GM12801 (cell line): ENCODE measurements at regions not wholly inside any gene's neighbourhood (a gene's known extent, or its start where the extent isn't known, plus 50 kb on each side); places are given as distances from the start of the nearest gene placed in this dataset.

Source experiments
- TF ChIP-seq, protein P1 (sequence below): IDR thresholded peaks from one replicate; pipeline ENCODE4 v1.5.1; 2011; ENCODE audit warnings: control low read depth; ENCODE audit not compliant: insufficient read length; ENCODE audit errors: extremely low read depth

DNA sequence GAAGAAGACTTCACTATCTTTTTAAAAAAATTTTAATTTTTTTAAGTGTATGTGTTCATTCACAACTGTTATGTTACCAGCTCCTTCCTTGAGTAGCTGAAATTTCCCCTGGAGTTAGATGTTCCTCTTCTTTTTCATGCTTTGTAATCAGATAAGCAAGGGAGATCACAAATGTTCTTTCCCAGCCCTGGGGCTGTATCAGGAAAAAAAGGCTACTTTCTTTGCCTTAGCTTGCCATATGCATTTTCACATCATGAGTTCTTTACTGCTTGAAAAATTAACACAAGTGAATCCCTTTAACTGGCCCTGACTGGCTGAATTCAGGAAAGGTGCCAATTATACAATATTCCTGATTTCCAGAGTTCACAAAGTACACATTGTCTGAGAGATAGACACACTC lies 353.2 kb upstream of the ATP11B start:
- TF ChIP-seq, protein P1, sequence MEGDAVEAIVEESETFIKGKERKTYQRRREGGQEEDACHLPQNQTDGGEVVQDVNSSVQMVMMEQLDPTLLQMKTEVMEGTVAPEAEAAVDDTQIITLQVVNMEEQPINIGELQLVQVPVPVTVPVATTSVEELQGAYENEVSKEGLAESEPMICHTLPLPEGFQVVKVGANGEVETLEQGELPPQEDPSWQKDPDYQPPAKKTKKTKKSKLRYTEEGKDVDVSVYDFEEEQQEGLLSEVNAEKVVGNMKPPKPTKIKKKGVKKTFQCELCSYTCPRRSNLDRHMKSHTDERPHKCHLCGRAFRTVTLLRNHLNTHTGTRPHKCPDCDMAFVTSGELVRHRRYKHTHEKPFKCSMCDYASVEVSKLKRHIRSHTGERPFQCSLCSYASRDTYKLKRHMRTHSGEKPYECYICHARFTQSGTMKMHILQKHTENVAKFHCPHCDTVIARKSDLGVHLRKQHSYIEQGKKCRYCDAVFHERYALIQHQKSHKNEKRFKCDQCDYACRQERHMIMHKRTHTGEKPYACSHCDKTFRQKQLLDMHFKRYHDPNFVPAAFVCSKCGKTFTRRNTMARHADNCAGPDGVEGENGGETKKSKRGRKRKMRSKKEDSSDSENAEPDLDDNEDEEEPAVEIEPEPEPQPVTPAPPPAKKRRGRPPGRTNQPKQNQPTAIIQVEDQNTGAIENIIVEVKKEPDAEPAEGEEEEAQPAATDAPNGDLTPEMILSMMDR, result no peak

DNA sequence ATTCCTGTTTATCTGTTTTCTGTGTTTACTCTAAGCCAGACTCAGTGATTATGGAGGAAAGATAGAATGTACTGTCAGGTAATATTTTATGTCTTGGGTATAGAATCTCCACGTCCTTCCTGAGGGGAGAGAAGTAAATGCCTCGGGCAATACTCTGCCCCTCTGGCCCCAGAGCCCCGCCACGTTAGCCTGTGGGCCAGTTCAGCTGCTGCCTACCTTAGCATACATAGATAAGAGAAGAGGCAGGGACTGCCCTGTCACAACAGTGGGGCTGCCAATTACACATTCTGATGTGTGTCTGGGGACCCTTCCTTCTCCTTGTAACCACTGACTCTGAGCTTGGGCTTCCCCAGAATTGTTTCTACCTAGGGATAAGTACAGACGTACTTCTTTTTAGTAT lies 347.7 kb upstream of the ATP11B start:
- TF ChIP-seq, protein P1, result no peak

DNA sequence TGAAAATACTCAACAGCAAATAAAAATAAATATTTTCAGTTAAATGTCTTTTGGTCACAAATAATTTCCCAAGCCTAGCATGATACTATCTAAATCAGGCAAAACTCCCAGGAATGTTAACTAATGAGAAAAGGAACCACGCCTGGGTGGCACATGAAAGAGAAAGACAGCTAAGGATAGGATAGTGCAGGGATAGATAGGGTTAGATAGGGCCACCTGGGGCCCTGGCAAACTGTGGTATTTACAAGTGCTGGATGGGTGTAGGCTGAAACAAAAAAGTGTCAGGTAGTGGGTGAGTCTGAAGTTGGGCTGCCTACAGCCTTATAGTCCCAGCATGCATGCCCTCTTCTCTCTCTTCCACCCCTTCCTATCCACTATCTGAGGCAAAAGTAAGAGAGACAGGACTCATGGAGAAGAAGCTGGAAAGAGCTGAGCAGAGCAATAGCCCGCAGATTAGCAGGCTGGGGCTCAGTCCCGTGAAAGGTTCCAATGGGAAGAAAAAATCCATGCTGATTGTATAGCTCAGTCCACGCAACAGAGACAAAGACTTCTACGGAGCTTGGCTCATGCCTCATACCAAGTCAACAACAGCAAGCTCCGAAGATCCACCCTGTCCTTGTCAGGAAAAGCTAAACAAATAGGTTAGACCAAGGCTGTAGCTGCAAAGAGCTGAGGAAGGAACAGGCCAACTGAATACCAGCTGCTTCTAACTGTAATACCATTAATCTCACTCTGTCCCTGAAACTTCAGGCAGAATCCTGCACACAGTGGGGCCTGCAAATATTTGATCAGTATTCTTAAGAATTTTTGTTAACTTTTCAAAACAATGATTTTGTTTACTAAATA lies 342.1 kb upstream of the ATP11B start:
- TF ChIP-seq, protein P1, result no peak

DNA sequence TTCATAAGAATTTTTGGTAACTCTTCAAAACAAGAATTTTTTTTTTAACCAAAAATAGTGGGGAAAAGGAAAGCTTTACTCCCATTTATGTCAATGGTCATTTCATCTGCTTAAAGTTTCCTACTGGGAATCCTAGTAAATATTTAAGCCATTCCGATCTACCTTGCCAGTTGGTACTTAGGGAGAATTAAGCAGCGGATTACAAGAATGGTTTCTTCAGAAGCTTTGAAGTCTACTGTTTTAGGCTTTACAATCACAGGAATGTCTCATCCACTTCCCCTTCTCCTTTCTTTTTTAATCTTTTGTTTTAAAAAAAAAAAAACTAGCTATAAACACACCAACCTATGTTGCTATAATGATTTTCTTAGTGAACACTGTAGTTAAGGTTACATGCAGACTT lies 341.4 kb upstream of the ATP11B start:
- TF ChIP-seq, protein P1, result no peak

DNA sequence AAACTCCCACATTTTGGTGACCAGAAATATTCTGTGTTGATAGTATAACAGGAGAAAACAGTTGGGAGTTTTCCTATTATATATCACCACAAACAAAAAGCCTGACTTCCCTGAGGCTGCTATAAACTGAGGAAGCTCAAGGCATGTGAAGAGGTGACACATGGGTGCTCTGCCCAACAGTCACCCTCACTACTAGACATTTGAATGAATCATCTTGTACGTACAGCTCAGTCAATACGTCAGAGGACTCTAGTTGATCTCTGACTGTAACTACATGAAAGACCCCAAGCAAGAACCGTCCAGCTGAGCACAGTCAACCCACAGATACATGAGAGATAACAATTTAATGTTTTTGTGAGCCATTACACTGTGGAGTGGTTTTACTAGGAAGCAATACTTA lies 338.3 kb upstream of the ATP11B start:
- TF ChIP-seq, protein P1, result no peak

DNA sequence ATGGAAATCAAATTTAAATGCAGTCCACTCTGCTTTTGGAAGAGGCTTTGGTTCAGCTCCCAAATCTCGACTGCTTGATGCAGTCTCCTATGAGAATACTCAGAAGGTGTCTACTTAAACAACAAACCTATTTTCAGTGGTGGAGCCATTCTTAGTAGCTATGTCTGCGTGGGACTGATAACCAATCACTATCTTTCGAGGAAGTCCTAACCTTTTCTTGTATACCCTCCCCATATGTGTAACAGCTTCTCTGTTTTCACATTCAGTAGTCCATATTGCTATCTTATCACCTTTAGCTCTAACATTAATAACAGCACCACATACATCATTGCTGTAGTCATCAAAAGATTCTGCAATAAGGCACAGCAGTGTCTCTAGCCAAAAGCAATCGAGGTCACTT lies 333.0 kb upstream of the ATP11B start:
- TF ChIP-seq, protein P1, result no peak

DNA sequence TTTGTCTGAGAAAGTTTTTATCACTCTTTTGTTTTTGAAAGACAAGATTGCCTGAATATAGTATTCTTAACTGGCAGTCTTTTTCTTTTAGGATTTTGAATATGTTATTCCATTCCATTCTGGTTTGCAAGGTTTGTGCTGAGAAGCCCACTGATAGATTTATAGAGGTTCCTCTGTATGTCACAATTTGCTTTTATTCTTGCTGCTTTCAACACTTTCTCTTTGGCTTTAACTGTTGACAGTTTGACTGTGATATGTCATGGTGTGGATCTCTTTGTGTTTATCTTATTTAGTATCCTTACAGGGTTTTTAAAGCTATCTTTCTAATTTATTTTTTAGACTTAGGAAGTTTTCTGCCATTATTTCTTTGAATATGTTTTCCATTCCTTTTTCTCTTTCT lies 331.2 kb upstream of the ATP11B start:
- TF ChIP-seq, protein P1, result no peak
